HUES48 (cell line): ENCODE measurements at regions not wholly inside any gene's neighbourhood (a gene's known extent, or its start where the extent isn't known, plus 50 kb on each side); places are given as distances from the start of the nearest gene placed in this dataset.
A peak's percentile ranks its signal among the peaks of the same experiment; 100 is the strongest.

Source experiments
- H3K27ac ChIP-seq: one replicate; pipeline ENCODE4 v1.7.0; 2013; ENCODE audit warnings: low read depth, low read length, inconsistent platforms
- H3K27me3 ChIP-seq: 2 replicates; pipeline ENCODE4 v1.6.1; 2013; ENCODE audit warnings: mild to moderate bottlenecking, low read length; ENCODE audit not compliant: control insufficient read depth, insufficient read depth
- H3K36me3 ChIP-seq: 2 replicates; pipeline ENCODE4 v1.6.1; 2013; ENCODE audit warnings: low read length; ENCODE audit not compliant: control insufficient read depth, insufficient read depth
- H3K4me1 ChIP-seq: 2 replicates; pipeline ENCODE4 v1.6.1; 2013; ENCODE audit warnings: mild to moderate bottlenecking, low read length; ENCODE audit not compliant: control insufficient read depth, insufficient read depth
- H3K4me3 ChIP-seq: 2 replicates; pipeline ENCODE4 v1.5.1; 2013; ENCODE audit warnings: mild to moderate bottlenecking, low read depth, low read length
- H3K9ac ChIP-seq: 2 replicates; pipeline ENCODE4 v1.6.1; 2013; ENCODE audit warnings: mild to moderate bottlenecking, low read depth, low read length, moderate library complexity
- H3K9me3 ChIP-seq: 2 replicates; pipeline ENCODE4 v1.6.1; 2013; ENCODE audit warnings: low read length; ENCODE audit not compliant: control insufficient read depth, insufficient read depth

GRCh38 chr3:107112356-107112755, 264.9 kb upstream of the CCDC54 start:
- no peak overlapping the region for H3K4me3 ChIP-seq
- no peak overlapping the region for H3K27ac ChIP-seq
- H3K9me3 ChIP-seq: no peaks in the 10 kb centered on the region
- no peaks in the 10 kb centered on the region for H3K27me3 ChIP-seq
- H3K9ac ChIP-seq: no peak overlapping the region
- H3K36me3 ChIP-seq: no peaks in the 10 kb centered on the region
- no peaks in the 10 kb centered on the region for H3K4me1 ChIP-seq

GRCh38 chr3:107116251-107116650, 261.0 kb upstream of the CCDC54 start:
- Histone ChIP-seq H3K9ac (no peak overlapping the region), H3K4me1 (no peaks in the 10 kb centered on the region), H3K36me3 (no peaks in the 10 kb centered on the region), H3K27me3 (no peaks in the 10 kb centered on the region), H3K9me3 (no peaks in the 10 kb centered on the region), H3K27ac (no peak overlapping the region), H3K4me3 (no peak overlapping the region)

- no peaks in the 10 kb centered on the region for H3K27me3 ChIP-seq
- no peak overlapping the region for H3K27ac ChIP-seq
- H3K36me3 ChIP-seq: no peaks in the 10 kb centered on the region
- no peak overlapping the region for H3K4me3 ChIP-seq
- H3K9me3 ChIP-seq: no peaks in the 10 kb centered on the region
- H3K4me1 ChIP-seq: no peaks in the 10 kb centered on the region
- H3K9ac ChIP-seq: no peak overlapping the region
Observed at GRCh38 chr3:107117156-107117555, 260.1 kb upstream of the CCDC54 start.

GRCh38 chr3:107117922-107118536, 259.2 kb upstream of the CCDC54 start:
- Histone ChIP-seq H3K27ac (no peak overlapping the region), H3K4me3 (no peak overlapping the region), H3K27me3 (no peaks in the 10 kb centered on the region), H3K36me3 (no peaks in the 10 kb centered on the region), H3K4me1 (no peaks in the 10 kb centered on the region), H3K9me3 (no peaks in the 10 kb centered on the region), H3K9ac (peak overlapping the region; percentile 15; the same call in 1 of the 2 replicates)

GRCh38 chr3:107124885-107125284, 252.4 kb upstream of the CCDC54 start:
- Histone ChIP-seq H3K27me3 (no peaks in the 10 kb centered on the region), H3K36me3 (no peaks in the 10 kb centered on the region), H3K9ac (no peak overlapping the region), H3K9me3 (no peaks in the 10 kb centered on the region), H3K4me3 (no peak overlapping the region), H3K4me1 (no peaks in the 10 kb centered on the region), H3K27ac (no peak overlapping the region)

GRCh38 chr3:107128946-107129345, 248.3 kb upstream of the CCDC54 start:
- no peak overlapping the region for H3K4me3 ChIP-seq
- H3K4me1 ChIP-seq: no peaks in the 10 kb centered on the region
- H3K27ac ChIP-seq: no peak overlapping the region
- H3K9me3 ChIP-seq: no peaks in the 10 kb centered on the region
- H3K9ac ChIP-seq: no peak overlapping the region
- H3K36me3 ChIP-seq: no peaks in the 10 kb centered on the region
- no peaks in the 10 kb centered on the region for H3K27me3 ChIP-seq

- Histone ChIP-seq H3K9me3 (no peaks in the 10 kb centered on the region), H3K27ac (no peak overlapping the region), H3K36me3 (no peaks in the 10 kb centered on the region), H3K9ac (no peak overlapping the region), H3K27me3 (no peaks in the 10 kb centered on the region), H3K4me1 (no peaks in the 10 kb centered on the region), H3K4me3 (no peak overlapping the region)
Observed at GRCh38 chr3:107130089-107130700, 247.0 kb upstream of the CCDC54 start.

GRCh38 chr3:107132674-107133073, 244.6 kb upstream of the CCDC54 start:
- Histone ChIP-seq H3K36me3 (no peaks in the 10 kb centered on the region), H3K27ac (no peak overlapping the region), H3K4me3 (no peak overlapping the region), H3K9ac (no peak overlapping the region), H3K9me3 (no peaks in the 10 kb centered on the region), H3K27me3 (no peaks in the 10 kb centered on the region), H3K4me1 (no peaks in the 10 kb centered on the region)

- no peak overlapping the region for H3K4me3 ChIP-seq
- H3K36me3 ChIP-seq: no peaks in the 10 kb centered on the region
- H3K9ac ChIP-seq: no peak overlapping the region
- no peaks in the 10 kb centered on the region for H3K4me1 ChIP-seq
- H3K27me3 ChIP-seq: no peaks in the 10 kb centered on the region
- no peaks in the 10 kb centered on the region for H3K9me3 ChIP-seq
- no peak overlapping the region for H3K27ac ChIP-seq
Observed at GRCh38 chr3:107133891-107134290, 243.3 kb upstream of the CCDC54 start.

- H3K9me3 ChIP-seq: no peaks in the 10 kb centered on the region
- H3K9ac ChIP-seq: no peak overlapping the region
- H3K36me3 ChIP-seq: no peaks in the 10 kb centered on the region
- H3K4me1 ChIP-seq: peaks cover 9% of the 10 kb centered on the region; the same call in 1 of the 2 replicates
- no peak overlapping the region for H3K4me3 ChIP-seq
- no peaks in the 10 kb centered on the region for H3K27me3 ChIP-seq
- peak overlapping the region; percentile 33 for H3K27ac ChIP-seq
Observed at GRCh38 chr3:107142171-107142570, 235.1 kb upstream of the CCDC54 start.

- Histone ChIP-seq H3K27me3 (no peaks in the 10 kb centered on the region), H3K4me3 (no peak overlapping the region), H3K9me3 (no peaks in the 10 kb centered on the region), H3K4me1 (peaks cover 9% of the 10 kb centered on the region; the same call in 1 of the 2 replicates), H3K27ac (peak overlapping the region; percentile 53), H3K36me3 (no peaks in the 10 kb centered on the region), H3K9ac (no peak overlapping the region)
Observed at GRCh38 chr3:107142786-107143575, 234.3 kb upstream of the CCDC54 start.
